ENCODE measurements at regions not wholly inside any gene's neighbourhood (a gene's known extent, or its start where the extent isn't known, plus 50 kb on each side); places are given as distances from the start of the nearest gene placed in this dataset.

DNA sequence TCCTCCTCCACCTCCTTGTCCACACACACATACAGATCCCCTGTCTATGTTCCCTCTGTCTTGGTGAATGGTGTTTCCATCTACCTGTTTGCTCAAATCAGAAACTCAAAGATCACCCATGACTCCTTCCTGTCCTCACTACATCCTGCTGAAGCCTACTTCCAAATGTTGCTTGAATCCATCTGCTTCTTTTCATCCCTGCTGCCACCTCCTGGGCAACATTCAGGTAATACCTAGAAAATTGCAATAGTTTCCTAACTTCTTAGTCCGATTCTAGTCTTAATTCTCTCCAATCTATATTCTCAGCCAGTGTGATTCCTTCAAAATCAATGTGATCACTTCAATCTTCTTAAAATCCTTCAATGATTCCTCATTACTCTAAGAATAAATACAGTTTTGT is 155.5 kb upstream of the STARD13 start:
- H3K4me3 ChIP-seq (ENCODE audit: insufficient read depth, low read length), result no peak overlapping the region
- H3K27ac ChIP-seq (ENCODE audit: low read depth, low read length), result no peak overlapping the region
- H3K36me3 ChIP-seq (ENCODE audit: insufficient read depth, low read length), result no peaks in the 10 kb centered on the region
- H3K79me2 ChIP-seq (ENCODE audit: insufficient read depth, low read length), result no peaks in the 10 kb centered on the region
- H3K4me1 ChIP-seq (ENCODE audit: insufficient read depth, low read length), result no peaks in the 10 kb centered on the region
- H3K27me3 ChIP-seq (ENCODE audit: insufficient read depth, low read length), result no peaks in the 10 kb centered on the region
- peak overlapping the region; percentile 4 for H2AFZ ChIP-seq (ENCODE audit: low read length)
- TF ChIP-seq, protein P1, sequence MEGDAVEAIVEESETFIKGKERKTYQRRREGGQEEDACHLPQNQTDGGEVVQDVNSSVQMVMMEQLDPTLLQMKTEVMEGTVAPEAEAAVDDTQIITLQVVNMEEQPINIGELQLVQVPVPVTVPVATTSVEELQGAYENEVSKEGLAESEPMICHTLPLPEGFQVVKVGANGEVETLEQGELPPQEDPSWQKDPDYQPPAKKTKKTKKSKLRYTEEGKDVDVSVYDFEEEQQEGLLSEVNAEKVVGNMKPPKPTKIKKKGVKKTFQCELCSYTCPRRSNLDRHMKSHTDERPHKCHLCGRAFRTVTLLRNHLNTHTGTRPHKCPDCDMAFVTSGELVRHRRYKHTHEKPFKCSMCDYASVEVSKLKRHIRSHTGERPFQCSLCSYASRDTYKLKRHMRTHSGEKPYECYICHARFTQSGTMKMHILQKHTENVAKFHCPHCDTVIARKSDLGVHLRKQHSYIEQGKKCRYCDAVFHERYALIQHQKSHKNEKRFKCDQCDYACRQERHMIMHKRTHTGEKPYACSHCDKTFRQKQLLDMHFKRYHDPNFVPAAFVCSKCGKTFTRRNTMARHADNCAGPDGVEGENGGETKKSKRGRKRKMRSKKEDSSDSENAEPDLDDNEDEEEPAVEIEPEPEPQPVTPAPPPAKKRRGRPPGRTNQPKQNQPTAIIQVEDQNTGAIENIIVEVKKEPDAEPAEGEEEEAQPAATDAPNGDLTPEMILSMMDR (IDR thresholded peaks at IDR 0.05; ENCODE audit: extremely low read depth, low read depth, low read length), result peak; percentile 36
- H3K9me3 ChIP-seq (ENCODE audit: low read depth, low read length), result no peaks in the 10 kb centered on the region
- H3K4me2 ChIP-seq (ENCODE audit: insufficient read depth, low read length), result no peak overlapping the region
- peak; percentile 71 for DNase-seq (ENCODE audit: insufficient read length, low spot score, missing footprints)
- H4K20me1 ChIP-seq (ENCODE audit: insufficient read depth, low read length), result no peaks in the 10 kb centered on the region

DNA sequence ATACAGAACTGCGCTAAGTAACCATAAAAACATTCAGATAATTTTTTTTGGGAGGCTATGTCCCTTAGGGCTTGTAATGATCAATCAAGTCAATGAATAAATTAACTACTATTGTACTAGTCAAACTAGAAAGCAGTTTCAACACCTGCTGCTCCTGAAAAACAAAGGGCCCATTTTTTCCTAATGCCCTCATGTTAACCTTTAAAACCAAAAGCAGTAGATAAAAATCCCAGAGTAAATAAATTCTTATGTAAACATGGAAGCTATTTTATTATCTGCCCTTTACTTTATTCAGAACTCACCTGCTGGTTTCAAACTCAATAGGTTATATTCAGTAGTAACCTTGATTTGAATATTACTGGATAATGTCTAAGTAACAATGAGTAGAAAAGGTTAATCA is 159.5 kb upstream of the STARD13 start:
- H3K79me2 ChIP-seq (ENCODE audit: insufficient read depth, low read length), result no peaks in the 10 kb centered on the region
- no peak overlapping the region for H3K4me3 ChIP-seq (ENCODE audit: insufficient read depth, low read length)
- H3K4me2 ChIP-seq (ENCODE audit: insufficient read depth, low read length), result no peak overlapping the region
- H2AFZ ChIP-seq (ENCODE audit: low read length), result no peak overlapping the region
- no peaks in the 10 kb centered on the region for H3K36me3 ChIP-seq (ENCODE audit: insufficient read depth, low read length)
- H3K27me3 ChIP-seq (ENCODE audit: insufficient read depth, low read length), result no peaks in the 10 kb centered on the region
- H3K4me1 ChIP-seq (ENCODE audit: insufficient read depth, low read length), result no peaks in the 10 kb centered on the region
- TF ChIP-seq, protein P1 (IDR thresholded peaks at IDR 0.05; ENCODE audit: extremely low read depth, low read depth, low read length), result no peak
- no peaks in the 10 kb centered on the region for H3K9me3 ChIP-seq (ENCODE audit: low read depth, low read length)
- no peak for DNase-seq (ENCODE audit: insufficient read length, low spot score, missing footprints)
- H3K27ac ChIP-seq (ENCODE audit: low read depth, low read length), result no peak overlapping the region
- H4K20me1 ChIP-seq (ENCODE audit: insufficient read depth, low read length), result no peaks in the 10 kb centered on the region

- Histone ChIP-seq H3K4me3 (ENCODE audit: insufficient read depth, low read length) (no peak overlapping the region), H3K36me3 (ENCODE audit: insufficient read depth, low read length) (no peaks in the 10 kb centered on the region), H3K9me3 (ENCODE audit: low read depth, low read length) (no peaks in the 10 kb centered on the region), H3K27me3 (ENCODE audit: insufficient read depth, low read length) (no peaks in the 10 kb centered on the region), H3K79me2 (ENCODE audit: insufficient read depth, low read length) (no peaks in the 10 kb centered on the region), H3K27ac (ENCODE audit: low read depth, low read length) (no peak overlapping the region), H3K4me1 (ENCODE audit: insufficient read depth, low read length) (no peaks in the 10 kb centered on the region), H2AFZ (ENCODE audit: low read length) (no peak overlapping the region), H3K4me2 (ENCODE audit: insufficient read depth, low read length) (no peak overlapping the region), H4K20me1 (ENCODE audit: insufficient read depth, low read length) (no peaks in the 10 kb centered on the region)
- DNase-seq (ENCODE audit: insufficient read length, low spot score, missing footprints), result no peak
- TF ChIP-seq, protein P1 (IDR thresholded peaks at IDR 0.05; ENCODE audit: extremely low read depth, low read depth, low read length), result no peak
Measured at GRCh38 chr13:33445476-33445875, 159.9 kb upstream of the STARD13 start.

DNA sequence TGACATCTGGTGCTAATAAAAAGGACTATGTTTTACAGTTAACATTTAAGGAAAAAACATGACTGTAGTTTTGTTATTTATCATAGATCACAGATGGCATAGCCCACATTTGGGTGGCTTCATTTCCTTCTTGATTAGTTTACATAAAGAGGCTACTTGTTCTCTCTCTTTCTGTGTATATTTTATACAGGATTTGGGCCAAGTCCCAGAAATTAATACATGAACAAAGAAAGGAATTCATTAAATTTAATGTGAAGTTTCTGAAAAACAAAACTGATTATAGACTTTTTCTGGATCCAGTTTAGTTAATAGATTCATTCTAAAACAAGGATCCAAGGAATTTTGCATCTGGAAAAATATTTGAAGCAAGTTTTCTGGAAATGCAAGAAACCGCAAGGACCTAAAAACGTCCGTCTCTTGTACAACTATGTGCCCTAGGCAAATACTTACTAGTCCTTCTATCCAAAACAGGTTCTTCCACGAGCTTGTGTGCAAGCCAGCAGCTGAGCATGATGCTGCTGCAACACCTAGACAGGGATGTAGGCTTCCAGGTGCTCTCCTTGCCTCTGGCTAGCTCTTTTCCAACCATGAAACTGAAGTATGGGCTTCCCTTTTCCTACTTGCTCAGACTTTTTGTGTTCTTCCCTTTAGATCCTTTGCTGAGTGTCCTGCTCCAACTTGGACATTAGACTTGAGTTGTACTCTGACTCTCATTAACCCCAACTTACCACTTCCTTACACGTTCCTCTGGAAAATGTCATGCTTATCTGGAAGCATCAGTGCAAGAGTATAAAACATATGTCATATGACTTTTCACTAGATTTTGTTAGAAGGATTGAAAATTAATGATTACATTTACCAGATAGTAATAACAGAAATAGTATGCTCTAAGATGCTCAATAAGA is 161.5 kb upstream of the STARD13 start:
- H3K4me2 ChIP-seq (ENCODE audit: insufficient read depth, low read length), result no peak overlapping the region

More for the DNA sequence above, 161.5 kb upstream of the STARD13 start:
- Histone ChIP-seq H3K4me1 (ENCODE audit: insufficient read depth, low read length) (no peaks in the 10 kb centered on the region), H4K20me1 (ENCODE audit: insufficient read depth, low read length) (no peaks in the 10 kb centered on the region), H3K4me3 (ENCODE audit: insufficient read depth, low read length) (no peak overlapping the region), H3K9me3 (ENCODE audit: low read depth, low read length) (no peaks in the 10 kb centered on the region), H3K27ac (ENCODE audit: low read depth, low read length) (no peak overlapping the region), H3K27me3 (ENCODE audit: insufficient read depth, low read length) (no peaks in the 10 kb centered on the region), H2AFZ (ENCODE audit: low read length) (peak overlapping the region; percentile 51), H3K79me2 (ENCODE audit: insufficient read depth, low read length) (no peaks in the 10 kb centered on the region), H3K36me3 (ENCODE audit: insufficient read depth, low read length) (no peaks in the 10 kb centered on the region)
- TF ChIP-seq, protein P1 (IDR thresholded peaks at IDR 0.05; ENCODE audit: extremely low read depth, low read depth, low read length), result no peak
- DNase-seq (ENCODE audit: insufficient read length, low spot score, missing footprints), result no peak

All from osteoblast (primary cell).